K562 (cell line): ENCODE measurements at regions not wholly inside any gene's neighbourhood (a gene's known extent, or its start where the extent isn't known, plus 50 kb on each side); places are given as distances from the start of the nearest gene placed in this dataset.

Experiments used
- ATAC-seq: fragments of 200-7000 bp; cut with Tn5 transposase; 3 replicates; pipeline ENCODE4 v1.9.1; 2020; ENCODE audit warnings: moderate library complexity
- BruUV-seq: library from RNA; stranded (reverse); fragments of 400-500 nt; replicated peaks from 2 replicates; lab custom pipeline; 2021; lab: Mats Ljungman, UMichigan
- CTCF ChIA-PET: fragments of 300-600 bp; formaldehyde crosslinking; extraction: SDS; loops from one replicate; lab custom pipeline; 2021; ENCODE audit warnings: low intra/inter-chr PET ratio; lab: Yijun Ruan, JAX
- POLR2A ChIA-PET: fragments of 300-600, 350-650 bp; sonication (Branson Sonifier 250); formaldehyde crosslinking; extraction: SDS; loops from one replicate; lab custom pipeline; 2021; ENCODE audit warnings: antibody characterized with exemption, inconsistent platforms; lab: Yijun Ruan, JAX
- DNase-seq, 4 experiments: peaks; one replicate each; pipeline versions ENCODE4 v3.0.0 to v3.0.0-alpha.2; 2011 to 2018; ENCODE audit warnings: low spot score in 3 of 4, mixed read lengths in 3 of 4; ENCODE audit errors: extremely low read depth in 1 of 4
- FAIRE-seq: peaks from 2 replicates; lab custom pipeline; 2011; peaks lifted over from hg19 to GRCh38; lab: Jason Lieb, UNC
- H2AFZ ChIP-seq: 2 replicates; pipeline ENCODE4 v1.6.0; 2011; ENCODE audit warnings: low read depth, low read length, control low read depth, inconsistent platforms
- H3K27ac ChIP-seq: fragments of 200-600 bp; 3 replicates; pipeline ENCODE4 v1.8.0; 2011; ENCODE audit warnings: low read depth, mild to moderate bottlenecking, control low read depth, inconsistent platforms, low read length, moderate library complexity, mixed read lengths; ENCODE audit errors: extremely low read depth
- H3K27me3 ChIP-seq, 2 experiments: fragments of 300-600 bp in 1 of 2; 2 replicates in 1 of 2; 3 replicates in 1 of 2; pipeline versions ENCODE4 v1.6.0 to v1.8.0; 2011; ENCODE audit warnings: inconsistent platforms in 2 of 2, low read length in 2 of 2, mild to moderate bottlenecking in 1 of 2, mixed read lengths in 1 of 2, moderate library complexity in 1 of 2; ENCODE audit not compliant: control insufficient read depth in 2 of 2, insufficient read depth in 2 of 2
- H3K36me3 ChIP-seq: fragments of 300-600 bp; 3 replicates; pipeline ENCODE4 v1.8.0; 2011; ENCODE audit warnings: mild to moderate bottlenecking, low read length, inconsistent platforms; ENCODE audit not compliant: control insufficient read depth, insufficient read depth
- H3K4me1 ChIP-seq, 2 experiments: fragments of 200-600 bp in 1 of 2; replicated peaks in 1 of 2; 2 replicates in 1 of 2; 3 replicates in 1 of 2; pipeline versions ENCODE4 v1.5.1 to v1.8.0; 2011; ENCODE audit warnings: inconsistent platforms in 2 of 2, low read length in 2 of 2, mild to moderate bottlenecking in 1 of 2, mixed read lengths in 1 of 2, moderate library complexity in 1 of 2; ENCODE audit not compliant: control insufficient read depth in 2 of 2, insufficient read depth in 2 of 2
- H3K4me2 ChIP-seq: 2 replicates; pipeline ENCODE4 v1.6.1; 2011; ENCODE audit warnings: low read length, control low read depth, inconsistent platforms, mixed read lengths; ENCODE audit not compliant: insufficient read depth
- H3K4me3 ChIP-seq: fragments of 200-600 bp; sonication (generic), shearing (Covaris generic); 2 replicates; pipeline ENCODE4 v1.5.1; 2016; ENCODE audit warnings: control low read depth, inconsistent platforms
- H3K79me2 ChIP-seq: fragments of 200-600 bp; 3 replicates; pipeline ENCODE4 v1.8.0; 2011; ENCODE audit warnings: low read length, inconsistent platforms; ENCODE audit not compliant: control insufficient read depth, insufficient read depth
- H3K9ac ChIP-seq, 2 experiments: 2 replicates each; pipeline versions ENCODE4 v1.6.0 to v1.6.1; 2011; ENCODE audit warnings: low read depth in 2 of 2, low read length in 2 of 2, control low read depth in 1 of 2, inconsistent platforms in 1 of 2, mild to moderate bottlenecking in 1 of 2, mixed read lengths in 1 of 2; ENCODE audit not compliant: insufficient read depth in 1 of 2
- H3K9me1 ChIP-seq: one replicate; pipeline ENCODE4 v1.6.0; 2011; ENCODE audit warnings: inconsistent platforms, mild to moderate bottlenecking, low read length, moderate library complexity; ENCODE audit not compliant: control insufficient read depth, insufficient read depth
- H3K9me3 ChIP-seq: replicated peaks from 2 replicates; pipeline ENCODE4 v1.5.1; 2011; ENCODE audit warnings: low read depth, low read length, inconsistent platforms; ENCODE audit not compliant: control insufficient read depth, insufficient read depth
- H4K20me1 ChIP-seq: replicated peaks from 2 replicates; pipeline ENCODE4 v1.6.1; 2011; ENCODE audit warnings: low read length, inconsistent platforms, mixed read lengths; ENCODE audit not compliant: control insufficient read depth, insufficient read depth
- C11orf30 ChIP-seq: fragments of 450-650 bp; IDR thresholded peaks from 2 replicates; pipeline ENCODE4 v1.6.1; 2016; ENCODE audit warnings: low read depth, mild to moderate bottlenecking
- CREB1 ChIP-seq, 2 experiments: sonication (generic) in 1 of 2; formaldehyde crosslinking in 1 of 2; IDR thresholded peaks; 2 replicates each; pipeline versions ENCODE4 v1.6.1 to v1.8.0; 2012 to 2022; ENCODE audit warnings: inconsistent platforms in 1 of 2, mild to moderate bottlenecking in 1 of 2, missing genetic modification reagents in 1 of 2, moderate library complexity in 1 of 2
- MAFF ChIP-seq: IDR thresholded peaks from 2 replicates; pipeline ENCODE4 v1.6.1; 2012; ENCODE audit warnings: low read length, improper control_type of control experiment
- MAFG ChIP-seq: fragments of 450-650 bp; conservative IDR thresholded peaks from 2 replicates; pipeline ENCODE4 v1.6.1; 2016; ENCODE audit warnings: missing genetic modification characterization, missing compliant biosample characterization
- MAFK ChIP-seq: IDR thresholded peaks from 2 replicates; pipeline ENCODE4 v1.6.1; 2011; ENCODE audit warnings: low read length, improper control_type of control experiment
- ZBTB8A ChIP-seq: fragments of 450-650 bp; IDR thresholded peaks from 2 replicates; pipeline ENCODE4 v1.6.1; 2018; ENCODE audit warnings: mild to moderate bottlenecking, moderate library complexity; ENCODE audit not compliant: partially characterized antibody
- ZNF316 ChIP-seq: fragments of 450-650 bp; IDR thresholded peaks from 2 replicates; pipeline ENCODE4 v1.6.1; 2016
- WGBS: fragments of 100-300 bp; shearing (Covaris generic); methylation state at CpG from one replicate; pipeline ENCODE4 v1.1.6; 2016; ENCODE audit warnings: low coverage, mixed read lengths; ENCODE audit not compliant: insufficient coverage; ENCODE audit errors: missing lambda C conversion rate; 5-methylcytosine and 5-hydroxymethylcytosine counted together
- in situ Hi-C: fragments of 300-500 bp; cut with MboI; formaldehyde crosslinking; loops from 4 replicates; pipeline ENCODE4 v1.15.0; 2018; ENCODE audit warnings: inconsistent platforms, mixed read lengths
- intact Hi-C: fragments of 100-400 bp; cut with micrococcal nuclease; formaldehyde crosslinking; loops from 2 replicates; pipeline ENCODE4 v1.14.2; 2022
- TF ChIP-seq, protein P1 (sequence below): sonication (generic); formaldehyde crosslinking; IDR thresholded peaks from 2 replicates; pipeline ENCODE4 v1.8.1; 2023; ENCODE audit warnings: missing genetic modification reagents, mild to moderate bottlenecking, borderline replicate concordance
- TF ChIP-seq, protein P2 (sequence below): fragments of 450-650 bp; conservative IDR thresholded peaks from 2 replicates; pipeline ENCODE4 v1.6.1; 2016; ENCODE audit warnings: missing genetic modification characterization, low read depth, mild to moderate bottlenecking, control low read depth, missing compliant biosample characterization

DNA sequence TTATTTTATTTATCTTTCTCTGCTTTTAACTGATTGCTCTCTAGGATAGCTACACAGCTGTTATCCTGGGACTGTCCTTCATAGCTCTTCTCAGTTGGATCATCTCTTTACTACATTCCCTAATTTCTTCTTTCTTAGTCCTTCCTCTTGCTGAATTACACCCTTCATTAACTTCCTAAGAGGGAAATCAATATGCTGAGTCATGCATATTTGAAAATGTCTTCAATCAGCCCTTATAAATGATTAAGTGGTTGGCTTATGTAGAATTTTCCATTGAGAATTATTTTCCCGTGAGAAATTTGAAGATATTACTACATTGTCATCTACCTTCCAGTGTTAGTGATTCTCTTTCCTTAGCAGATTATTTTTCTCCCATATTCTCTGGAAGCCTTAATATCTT lies 214.2 kb downstream of the SOCS6 start:
- intact Hi-C loops: no loop called here
- WGBS: 0% methylated on average over 1 of the region's 1 CpG
- Histone ChIP-seq H3K9me3 (no peaks in the 10 kb centered on the region), H3K4me3 (no peak overlapping the region), H2AFZ (no peak overlapping the region), H3K4me2 (no peak overlapping the region), H3K9ac (no peak overlapping the region), H4K20me1 (no peaks in the 10 kb centered on the region), H3K79me2 (no peaks in the 10 kb centered on the region)
- no peak for DNase-seq
- BruUV-seq: no TSS peak
- TF ChIP-seq MAFK (peak; percentile 65), C11orf30 (peak; percentile 38; the same call in 1 of the 2 replicates), MAFF (peak; percentile 50; the same call in 1 of the 2 replicates), CREB1 (IDR thresholded peaks at IDR 0.05) (no peak), CREB1 (CRISPR knock-in tag; IDR thresholded peaks at IDR 0.05) (no peak), ZNF316 (peak; percentile 69), ZBTB8A (no peak), MAFG (peak; percentile 52)
- TF ChIP-seq, protein P1, sequence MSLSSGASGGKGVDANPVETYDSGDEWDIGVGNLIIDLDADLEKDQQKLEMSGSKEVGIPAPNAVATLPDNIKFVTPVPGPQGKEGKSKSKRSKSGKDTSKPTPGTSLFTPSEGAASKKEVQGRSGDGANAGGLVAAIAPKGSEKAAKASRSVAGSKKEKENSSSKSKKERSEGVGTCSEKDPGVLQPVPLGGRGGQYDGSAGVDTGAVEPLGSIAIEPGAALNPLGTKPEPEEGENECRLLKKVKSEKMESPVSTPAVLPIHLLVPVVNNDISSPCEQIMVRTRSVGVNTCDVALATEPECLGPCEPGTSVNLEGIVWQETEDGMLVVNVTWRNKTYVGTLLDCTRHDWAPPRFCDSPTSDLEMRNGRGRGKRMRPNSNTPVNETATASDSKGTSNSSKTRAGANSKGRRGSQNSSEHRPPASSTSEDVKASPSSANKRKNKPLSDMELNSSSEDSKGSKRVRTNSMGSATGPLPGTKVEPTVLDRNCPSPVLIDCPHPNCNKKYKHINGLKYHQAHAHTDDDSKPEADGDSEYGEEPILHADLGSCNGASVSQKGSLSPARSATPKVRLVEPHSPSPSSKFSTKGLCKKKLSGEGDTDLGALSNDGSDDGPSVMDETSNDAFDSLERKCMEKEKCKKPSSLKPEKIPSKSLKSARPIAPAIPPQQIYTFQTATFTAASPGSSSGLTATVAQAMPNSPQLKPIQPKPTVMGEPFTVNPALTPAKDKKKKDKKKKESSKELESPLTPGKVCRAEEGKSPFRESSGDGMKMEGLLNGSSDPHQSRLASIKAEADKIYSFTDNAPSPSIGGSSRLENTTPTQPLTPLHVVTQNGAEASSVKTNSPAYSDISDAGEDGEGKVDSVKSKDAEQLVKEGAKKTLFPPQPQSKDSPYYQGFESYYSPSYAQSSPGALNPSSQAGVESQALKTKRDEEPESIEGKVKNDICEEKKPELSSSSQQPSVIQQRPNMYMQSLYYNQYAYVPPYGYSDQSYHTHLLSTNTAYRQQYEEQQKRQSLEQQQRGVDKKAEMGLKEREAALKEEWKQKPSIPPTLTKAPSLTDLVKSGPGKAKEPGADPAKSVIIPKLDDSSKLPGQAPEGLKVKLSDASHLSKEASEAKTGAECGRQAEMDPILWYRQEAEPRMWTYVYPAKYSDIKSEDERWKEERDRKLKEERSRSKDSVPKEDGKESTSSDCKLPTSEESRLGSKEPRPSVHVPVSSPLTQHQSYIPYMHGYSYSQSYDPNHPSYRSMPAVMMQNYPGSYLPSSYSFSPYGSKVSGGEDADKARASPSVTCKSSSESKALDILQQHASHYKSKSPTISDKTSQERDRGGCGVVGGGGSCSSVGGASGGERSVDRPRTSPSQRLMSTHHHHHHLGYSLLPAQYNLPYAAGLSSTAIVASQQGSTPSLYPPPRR (CRISPR knock-in tag): no peak
- TF ChIP-seq, protein P2, sequence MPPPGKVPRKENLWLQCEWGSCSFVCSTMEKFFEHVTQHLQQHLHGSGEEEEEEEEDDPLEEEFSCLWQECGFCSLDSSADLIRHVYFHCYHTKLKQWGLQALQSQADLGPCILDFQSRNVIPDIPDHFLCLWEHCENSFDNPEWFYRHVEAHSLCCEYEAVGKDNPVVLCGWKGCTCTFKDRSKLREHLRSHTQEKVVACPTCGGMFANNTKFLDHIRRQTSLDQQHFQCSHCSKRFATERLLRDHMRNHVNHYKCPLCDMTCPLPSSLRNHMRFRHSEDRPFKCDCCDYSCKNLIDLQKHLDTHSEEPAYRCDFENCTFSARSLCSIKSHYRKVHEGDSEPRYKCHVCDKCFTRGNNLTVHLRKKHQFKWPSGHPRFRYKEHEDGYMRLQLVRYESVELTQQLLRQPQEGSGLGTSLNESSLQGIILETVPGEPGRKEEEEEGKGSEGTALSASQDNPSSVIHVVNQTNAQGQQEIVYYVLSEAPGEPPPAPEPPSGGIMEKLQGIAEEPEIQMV (tag): no peak
- TF ChIP-seq, all 486 proteins: peak for 5
- no peak for FAIRE-seq
- Histone ChIP-seq H3K4me1 (peaks cover 0 to 7% of the 10 kb centered on the region in 2 experiments; a peak in 2 of 5 replicates), H3K36me3 (no peaks in the 10 kb centered on the region), H3K27me3 (no peaks in the 10 kb centered on the region), H3K9me1 (no peaks in the 10 kb centered on the region), H3K27ac (no peak overlapping the region)
- CTCF ChIA-PET: no interaction called here
- in situ Hi-C loops: no loop called here
- ATAC-seq: no peak
- POLR2A ChIA-PET: no interaction called here
